ENCODE measurements at regions not wholly inside any gene's neighbourhood (a gene's known extent, or its start where the extent isn't known, plus 50 kb on each side); places are given as distances from the start of the nearest gene placed in this dataset.

- Mint-ChIP-seq H3K27ac (no peak overlapping the region), H3K4me3 (no peak overlapping the region), H3K27me3 (no peaks in the 10 kb centered on the region), H3K9me3 (no peaks in the 10 kb centered on the region), H3K36me3 (ENCODE audit: low read depth) (no peaks in the 10 kb centered on the region), H3K4me1 (ENCODE audit: low read depth) (peaks cover 19% of the 10 kb centered on the region)
- DNase-seq: no peak
- Histone ChIP-seq H3K4me3 (ENCODE audit: low read length) (no peak overlapping the region), H3K27ac (ENCODE audit: low read depth in 1 of 2, low read length in 2 of 2) (no peak overlapping the region), H3K27me3 (ENCODE audit: control insufficient read depth in 1 of 2, insufficient read depth in 2 of 2, low read length in 2 of 2) (no peaks in the 10 kb centered on the region), H3K36me3 (ENCODE audit: insufficient read depth, low read length) (no peaks in the 10 kb centered on the region), H3K4me1 (ENCODE audit: insufficient read depth, low read length) (no peaks in the 10 kb centered on the region), H3K9me3 (ENCODE audit: control insufficient read depth in 1 of 2, insufficient read depth in 1 of 2, low read length in 2 of 2) (no peaks in the 10 kb centered on the region)
- intact Hi-C loops (cut with DNase I, micrococcal nuclease): no loop called here
- ChIA-PET POLR2A (no interaction called here), CTCF (no interaction called here)
- no peak for ATAC-seq (ENCODE audit: poor library complexity)
- TF ChIP-seq CTCF (IDR thresholded peaks at IDR 0.05): no peak
These were observed 633.9 kb downstream of the BCL11A start for GRCh38 chr2:59919579-59919978.

GRCh38 chr2:59912042-59912441 lies 641.4 kb downstream of the BCL11A start:
- Histone ChIP-seq H3K36me3 (ENCODE audit: insufficient read depth, low read length) (no peaks in the 10 kb centered on the region), H3K4me3 (ENCODE audit: low read length) (no peak overlapping the region), H3K27me3 (ENCODE audit: control insufficient read depth in 1 of 2, insufficient read depth in 2 of 2, low read length in 2 of 2) (no peaks in the 10 kb centered on the region), H3K9me3 (ENCODE audit: control insufficient read depth in 1 of 2, insufficient read depth in 1 of 2, low read length in 2 of 2) (no peaks in the 10 kb centered on the region), H3K27ac (ENCODE audit: low read depth in 1 of 2, low read length in 2 of 2) (no peak overlapping the region), H3K4me1 (ENCODE audit: insufficient read depth, low read length) (no peaks in the 10 kb centered on the region)
- Mint-ChIP-seq H3K4me3 (no peak overlapping the region), H3K9me3 (no peaks in the 10 kb centered on the region), H3K27me3 (no peaks in the 10 kb centered on the region), H3K36me3 (ENCODE audit: low read depth) (no peaks in the 10 kb centered on the region), H3K27ac (no peak overlapping the region), H3K4me1 (ENCODE audit: low read depth) (peaks cover 18% of the 10 kb centered on the region)
- POLR2A ChIA-PET: no interaction called here
- TF ChIP-seq CTCF (IDR thresholded peaks at IDR 0.05): no peak
- intact Hi-C loops (cut with DNase I, micrococcal nuclease): no loop called here
- CTCF ChIA-PET: interaction anchor here (0.7 to 1.6 kb wide), 2 partner anchors 15 to 20 kb away, joined by 3 to 4 read pairs; no protein-coding TSS in a partner anchor
- DNase-seq: no peak
- ATAC-seq (ENCODE audit: poor library complexity): no peak

GRCh38 chr2:59910166-59910565 lies 643.3 kb downstream of the BCL11A start:
- H3K27ac ChIP-seq (ENCODE audit: low read depth in 1 of 2, low read length in 2 of 2): no peak overlapping the region
- H3K9me3 Mint-ChIP-seq: no peaks in the 10 kb centered on the region
- no peaks in the 10 kb centered on the region for H3K36me3 Mint-ChIP-seq (ENCODE audit: low read depth)
- POLR2A ChIA-PET: interaction anchor here (1.7 kb wide), 1 partner anchor 22 kb away, joined by 5 read pairs; no protein-coding TSS in a partner anchor
- no peak overlapping the region for H3K4me3 Mint-ChIP-seq
- intact Hi-C loops (cut with DNase I, micrococcal nuclease): no loop called here
- H3K4me1 Mint-ChIP-seq (ENCODE audit: low read depth): peaks cover 18% of the 10 kb centered on the region
- H3K27ac Mint-ChIP-seq: no peak overlapping the region
- no peaks in the 10 kb centered on the region for H3K27me3 ChIP-seq (ENCODE audit: control insufficient read depth in 1 of 2, insufficient read depth in 2 of 2, low read length in 2 of 2)
- H3K36me3 ChIP-seq (ENCODE audit: insufficient read depth, low read length): no peaks in the 10 kb centered on the region
- no peaks in the 10 kb centered on the region for H3K9me3 ChIP-seq (ENCODE audit: control insufficient read depth in 1 of 2, insufficient read depth in 1 of 2, low read length in 2 of 2)
- no peaks in the 10 kb centered on the region for H3K4me1 ChIP-seq (ENCODE audit: insufficient read depth, low read length)
- TF ChIP-seq CTCF (IDR thresholded peaks at IDR 0.05): no peak
- H3K27me3 Mint-ChIP-seq: no peaks in the 10 kb centered on the region
- CTCF ChIA-PET: interaction anchor here (0.6 kb wide), 1 partner anchor 28 kb away, joined by 3 read pairs; no protein-coding TSS in a partner anchor
- no peak for ATAC-seq (ENCODE audit: poor library complexity)
- H3K4me3 ChIP-seq (ENCODE audit: low read length): no peak overlapping the region
- DNase-seq: no peak

All from CD4-positive, alpha-beta T cell (primary cell).